ENCODE measurements at regions not wholly inside any gene's neighbourhood (a gene's known extent, or its start where the extent isn't known, plus 50 kb on each side); places are given as distances from the start of the nearest gene placed in this dataset.

GRCh38 chr13:75231235-75231634, 250.7 kb downstream of the TBC1D4 start:
- DNase-seq (ENCODE audit: low spot score) (no peak), FAIRE-seq (no peak)

- DNase-seq (ENCODE audit: low spot score) (peak; percentile 55), FAIRE-seq (no peak)
These were observed 255.1 kb downstream of the TBC1D4 start for GRCh38 chr13:75226733-75227435.

GRCh38 chr13:75226092-75226491, 255.9 kb downstream of the TBC1D4 start:
- DNase-seq (ENCODE audit: low spot score): peak; percentile 67
- no peak for FAIRE-seq

DNA sequence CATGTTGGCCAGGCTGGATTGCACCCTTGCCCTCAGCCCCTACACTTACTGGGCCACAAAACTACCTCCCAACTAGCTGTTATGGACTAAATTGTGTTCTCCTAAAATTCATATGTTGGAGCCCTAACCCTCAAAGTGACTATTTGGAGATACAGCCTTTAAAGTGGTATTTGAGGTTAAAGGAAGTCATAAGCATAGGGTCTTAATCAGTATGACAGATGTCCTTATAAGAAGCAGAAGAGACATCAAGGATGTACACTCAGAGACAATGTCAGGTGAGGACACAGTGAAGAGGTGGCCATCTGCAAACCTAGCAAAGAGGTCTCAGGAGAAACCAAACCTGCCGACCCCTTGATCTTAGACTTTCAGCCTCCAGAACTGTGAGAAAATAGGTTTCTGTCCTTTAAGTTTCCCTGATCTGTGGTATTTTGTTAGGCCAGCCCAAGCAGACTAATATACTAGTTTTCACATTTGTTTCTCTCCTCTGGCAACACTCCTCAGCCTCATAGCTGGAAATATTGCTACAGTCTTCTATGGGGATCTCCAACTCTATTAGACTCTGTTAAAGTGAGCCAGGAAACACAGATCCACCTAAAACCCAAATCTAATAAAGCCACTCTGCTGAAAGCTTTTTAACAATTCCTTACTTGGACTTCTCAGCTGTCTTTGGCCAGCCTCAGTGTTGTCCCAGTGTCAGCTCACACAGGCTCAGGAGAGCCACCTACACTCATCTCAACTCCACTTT, 256.5 kb downstream of the TBC1D4 start:
- FAIRE-seq (no peak), DNase-seq (ENCODE audit: low spot score) (no peak)

- DNase-seq (ENCODE audit: low spot score) (no peak), FAIRE-seq (no peak)
These were observed 257.8 kb downstream of the TBC1D4 start for GRCh38 chr13:75224053-75224742.

DNA sequence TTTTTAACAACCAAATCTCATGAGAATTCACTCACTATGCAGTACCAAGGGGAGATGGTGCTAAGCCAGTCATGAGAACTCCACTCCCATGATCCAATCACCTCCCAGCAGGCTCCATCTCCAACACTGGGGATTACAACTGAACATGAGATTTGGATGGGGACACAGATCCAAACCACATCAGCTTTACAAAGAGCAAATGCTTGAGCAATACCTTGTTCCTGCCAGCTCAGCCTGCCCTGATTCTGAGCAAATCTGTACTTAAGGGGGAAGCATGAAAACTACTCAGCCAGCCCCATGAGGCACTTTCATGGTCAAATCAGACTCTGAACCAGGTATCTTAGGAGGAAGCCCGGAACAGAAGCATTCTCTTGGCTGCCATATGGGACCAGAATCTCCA, 259.9 kb downstream of the TBC1D4 start:
- FAIRE-seq: no peak

DNA sequence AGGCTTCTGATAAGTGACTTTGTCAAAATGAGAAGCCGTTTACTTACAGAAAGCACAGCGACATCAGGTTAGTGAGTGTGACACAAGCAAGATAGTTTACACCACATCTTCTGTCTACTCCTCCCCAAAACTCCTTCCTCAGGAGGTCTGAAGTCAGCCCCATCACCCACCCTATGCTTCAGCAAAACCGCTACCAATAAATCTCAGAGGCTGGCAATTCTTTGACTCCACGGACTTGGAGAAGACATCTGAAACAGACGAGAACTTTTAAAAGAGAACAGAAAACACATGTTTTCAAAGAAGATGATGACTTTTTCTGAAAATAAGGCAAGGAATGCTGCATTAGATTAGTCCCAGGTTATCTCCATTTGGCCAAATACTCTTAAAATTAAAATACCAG, 261.1 kb downstream of the TBC1D4 start:
- FAIRE-seq: no peak
- DNase-seq (ENCODE audit: low spot score): no peak

More for the DNA sequence above, 259.9 kb downstream of the TBC1D4 start:
- no peak for DNase-seq (ENCODE audit: low spot score)

DNA sequence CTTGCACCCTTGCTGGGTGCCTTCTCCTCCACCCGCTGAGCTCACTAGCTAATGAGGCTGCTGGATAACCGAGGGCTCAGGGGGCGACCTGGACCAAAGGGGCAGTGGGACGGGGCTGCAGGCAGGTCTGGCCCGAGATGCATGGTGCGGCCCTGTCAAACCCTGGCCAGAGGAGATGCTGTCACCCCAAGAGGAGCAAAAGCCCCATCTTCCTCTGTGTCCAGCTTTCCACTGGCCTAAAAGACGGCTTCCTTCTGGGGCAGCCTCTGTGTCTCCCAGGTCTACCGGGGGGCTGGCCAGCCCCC, 261.8 kb downstream of the TBC1D4 start:
- no peak for FAIRE-seq

GRCh38 chr13:75219479-75220237, 262.3 kb downstream of the TBC1D4 start:
- DNase-seq (ENCODE audit: low spot score) (peak; percentile 78), FAIRE-seq (no peak)

More for the DNA sequence above, 261.8 kb downstream of the TBC1D4 start:
- no peak for DNase-seq (ENCODE audit: low spot score)

DNA sequence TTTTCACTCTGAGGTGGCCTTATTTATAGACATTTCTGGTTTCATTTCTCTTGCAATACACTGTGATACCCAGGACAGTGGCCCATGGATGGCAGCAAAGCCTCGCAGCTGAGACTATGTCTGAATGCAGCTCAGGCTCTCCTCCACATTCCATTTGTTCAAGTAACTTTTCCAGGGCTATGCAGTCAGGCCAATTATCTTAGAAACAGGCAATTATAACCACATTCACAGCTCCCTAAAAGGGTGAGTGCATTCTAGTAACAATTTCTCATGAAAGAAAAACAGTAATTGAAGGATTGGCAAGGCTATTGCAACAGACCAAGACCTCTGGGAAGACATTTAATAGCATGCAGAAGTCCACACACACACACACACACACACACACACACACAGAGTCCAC, 264.0 kb downstream of the TBC1D4 start:
- FAIRE-seq: no peak
- peak; percentile 3 for DNase-seq (ENCODE audit: low spot score)

- DNase-seq (ENCODE audit: low spot score) (no peak), FAIRE-seq (no peak)
These were observed 265.9 kb downstream of the TBC1D4 start for GRCh38 chr13:75216038-75216437.

- FAIRE-seq (no peak), DNase-seq (ENCODE audit: low spot score) (no peak)
These were observed 267.1 kb downstream of the TBC1D4 start for GRCh38 chr13:75214846-75215245.

DNA sequence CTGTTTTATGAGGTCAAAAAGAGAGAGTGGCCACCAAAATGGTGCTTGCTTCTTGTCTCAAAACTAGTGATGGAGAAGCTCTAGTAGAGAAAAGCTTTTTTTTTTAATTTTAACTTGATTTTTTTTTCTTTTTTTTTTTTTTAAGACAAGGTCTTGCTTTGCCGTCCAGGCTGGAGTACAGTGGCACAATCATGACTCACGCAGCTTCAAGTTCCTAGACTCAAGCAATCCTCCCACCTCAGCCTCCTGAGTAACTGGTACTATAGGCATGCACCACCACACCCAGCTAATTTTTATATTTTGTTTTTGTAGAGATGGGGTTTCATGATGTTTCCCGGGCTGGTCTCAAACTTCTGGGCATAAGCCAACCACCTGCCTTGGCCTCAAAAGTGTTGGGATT, 279.0 kb downstream of the TBC1D4 start:
- no peak for FAIRE-seq
- no peak for DNase-seq (ENCODE audit: low spot score)

DNA sequence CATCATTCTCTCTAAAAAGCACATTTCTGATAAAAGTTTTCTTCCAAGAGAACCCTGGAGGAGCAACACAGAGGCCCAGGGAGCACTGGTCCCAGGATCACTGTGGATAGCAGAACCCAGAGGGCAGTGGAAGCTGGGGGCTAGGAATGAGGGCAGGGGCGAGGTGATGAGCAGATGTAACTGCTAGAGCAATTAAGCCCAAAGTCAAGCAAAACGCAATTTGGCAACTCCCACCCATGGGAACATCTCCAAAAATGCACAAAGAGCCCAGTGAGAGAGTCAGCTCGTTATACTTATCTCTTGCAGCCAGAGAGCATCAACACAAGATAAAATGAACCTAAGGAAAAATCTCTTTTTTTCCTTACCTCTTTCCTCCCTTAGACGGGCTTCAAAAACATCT, 284.2 kb downstream of the TBC1D4 start:
- FAIRE-seq: no peak
- DNase-seq (ENCODE audit: low spot score): no peak

DNA sequence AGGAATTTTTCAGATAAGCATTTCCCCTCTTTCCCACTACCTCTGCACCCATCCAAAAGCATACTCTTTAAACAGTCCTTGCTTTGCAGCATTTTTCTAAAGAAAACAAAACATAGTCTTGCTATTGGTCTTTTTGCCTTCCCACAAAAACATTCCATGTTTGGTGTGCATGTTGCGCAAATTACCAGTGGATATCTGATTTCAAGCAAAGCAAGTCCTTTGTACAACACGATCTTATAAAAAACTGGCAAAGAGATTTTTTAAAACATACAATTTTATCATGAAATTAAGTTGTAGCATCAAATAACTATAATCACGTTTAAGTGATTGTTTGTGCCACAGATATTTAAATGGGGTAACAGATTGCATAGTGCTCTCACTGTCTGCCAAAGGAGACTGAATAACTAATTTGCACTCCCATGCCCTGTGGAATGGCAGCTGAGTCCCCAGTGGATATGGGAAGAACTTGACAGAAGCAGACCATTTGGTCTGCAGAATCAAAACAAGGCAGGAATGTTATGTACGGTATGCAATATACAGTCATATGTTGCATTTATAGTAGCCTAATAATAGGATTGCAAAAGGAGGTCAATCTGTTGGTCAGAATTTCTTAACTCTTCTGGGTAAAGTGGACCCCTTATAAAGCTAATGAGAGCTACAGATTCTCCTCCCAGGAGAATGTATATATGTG, 285.7 kb downstream of the TBC1D4 start:
- no peak for DNase-seq (ENCODE audit: low spot score)
- FAIRE-seq: no peak

- no peak for FAIRE-seq
- no peak for DNase-seq (ENCODE audit: low spot score)
These were observed 286.3 kb downstream of the TBC1D4 start for GRCh38 chr13:75195495-75196146.

- FAIRE-seq (no peak), DNase-seq (ENCODE audit: low spot score) (no peak)
These were observed 287.1 kb downstream of the TBC1D4 start for GRCh38 chr13:75194717-75195462.

DNA sequence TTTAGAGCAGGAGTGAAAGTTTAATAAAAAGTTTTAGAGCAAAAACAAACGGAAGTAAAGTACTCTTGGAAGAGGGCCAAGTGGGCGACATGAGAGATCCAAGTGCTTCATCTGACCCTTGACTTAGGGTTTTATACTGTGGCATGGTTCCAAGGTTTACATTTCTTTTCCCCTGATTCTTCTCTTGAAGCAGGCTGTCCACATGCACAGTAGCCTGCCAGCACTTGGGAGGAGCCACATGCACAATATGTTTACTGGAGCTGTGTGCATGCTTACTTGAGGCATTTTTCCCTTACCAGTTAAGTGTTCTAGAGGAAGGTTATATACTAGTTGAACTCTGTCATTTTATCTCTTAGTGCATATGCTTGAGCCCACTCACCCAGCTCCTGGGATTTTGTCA, 295.6 kb downstream of the TBC1D4 start:
- FAIRE-seq: no peak
- no peak for DNase-seq (ENCODE audit: low spot score)

GRCh38 chr13:75181906-75182305, 300.1 kb downstream of the TBC1D4 start:
- no peak for FAIRE-seq
- DNase-seq (ENCODE audit: low spot score): peak; percentile 16

All from urothelium cell line (cell line).